ENCODE measurements at regions not wholly inside any gene's neighbourhood (a gene's known extent, or its start where the extent isn't known, plus 50 kb on each side); places are given as distances from the start of the nearest gene placed in this dataset.
"Not testable (repeated sequence)": the region's sequence is repeated elsewhere in the genome, so short reads cannot be mapped to it uniquely, and the experiment has no call there.

DNA sequence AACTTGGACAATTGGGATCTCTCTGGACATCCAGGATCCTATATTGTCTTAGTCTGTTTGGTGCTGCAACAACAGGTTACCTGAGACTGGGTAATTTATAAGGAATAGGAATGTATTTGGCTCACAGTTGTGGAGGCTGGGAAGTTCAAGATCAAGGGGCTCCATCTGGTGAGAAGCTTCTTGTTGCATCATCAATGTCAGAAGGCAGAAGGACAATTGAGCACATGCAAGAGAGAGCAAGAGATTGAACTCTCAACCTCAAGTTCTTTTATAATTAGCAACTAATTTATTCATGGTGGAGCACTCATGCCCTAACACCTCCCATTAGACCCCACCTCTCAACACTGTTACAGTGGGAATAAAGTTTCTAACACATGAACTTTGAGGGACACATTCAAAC, 124.7 kb upstream of the ETV3 start:
- no peak for DNase-seq (ENCODE audit: low read depth)

DNA sequence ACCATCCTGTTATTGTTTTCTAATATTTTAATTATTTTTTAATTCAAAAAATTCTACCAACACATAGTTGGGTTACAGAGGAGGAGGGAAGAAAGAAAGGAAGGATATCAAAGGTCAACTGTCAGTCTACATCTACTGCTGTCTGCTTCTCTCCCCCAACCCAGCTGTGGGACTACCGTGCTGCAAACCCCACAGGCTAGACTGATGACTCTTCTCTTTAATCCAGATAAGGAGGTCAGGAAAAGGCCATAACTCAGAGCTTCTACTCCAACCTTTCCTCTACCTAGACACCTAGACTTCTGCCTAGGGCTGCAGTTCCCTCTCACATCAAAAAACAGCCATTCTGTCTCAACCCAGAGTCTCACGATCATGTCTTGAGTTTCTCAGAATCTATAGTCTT, 124.2 kb upstream of the ETV3 start:
- no peak for DNase-seq (ENCODE audit: low read depth)

DNA sequence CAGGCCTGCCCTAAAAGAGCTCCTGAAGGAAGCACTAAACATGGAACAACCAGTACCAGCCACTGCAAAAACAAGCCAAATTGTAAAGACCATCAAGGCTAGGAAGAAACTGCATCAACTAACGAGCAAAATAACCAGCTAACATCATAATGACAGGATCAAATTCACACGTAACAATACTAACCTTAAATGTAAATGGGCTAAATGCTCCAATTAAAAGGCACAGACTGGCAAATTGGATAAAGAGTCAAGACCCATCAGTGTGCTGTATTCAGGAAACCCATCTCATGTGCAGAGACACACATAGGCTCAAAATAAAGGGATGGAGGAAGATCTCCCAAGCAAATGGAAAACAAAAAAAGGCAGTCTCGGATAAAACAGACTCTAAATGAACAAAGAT, 117.7 kb upstream of the ETV3 start:
- DNase-seq (ENCODE audit: low read depth): not testable (repeated sequence)

DNA sequence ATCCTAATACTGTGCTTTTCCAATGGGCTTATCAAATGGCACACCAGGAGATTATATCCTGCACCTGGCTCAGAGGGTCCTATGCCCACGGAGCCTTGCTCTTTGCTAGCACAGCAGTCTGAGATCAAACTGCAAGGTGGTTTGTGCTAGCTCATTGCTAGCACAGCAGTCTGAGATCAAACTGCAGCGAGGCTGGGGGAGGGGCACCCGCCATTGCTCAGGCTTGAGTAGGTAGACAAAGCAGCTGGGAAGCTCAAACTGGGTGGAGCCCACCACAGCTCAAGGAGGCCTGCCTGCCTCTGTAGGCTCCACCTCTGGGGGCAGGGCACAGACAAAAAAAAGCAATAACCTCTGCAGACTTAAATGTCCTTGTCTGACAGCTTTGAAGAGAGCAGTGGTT, 116.0 kb upstream of the ETV3 start:
- DNase-seq (ENCODE audit: low read depth): not testable (repeated sequence)

DNA sequence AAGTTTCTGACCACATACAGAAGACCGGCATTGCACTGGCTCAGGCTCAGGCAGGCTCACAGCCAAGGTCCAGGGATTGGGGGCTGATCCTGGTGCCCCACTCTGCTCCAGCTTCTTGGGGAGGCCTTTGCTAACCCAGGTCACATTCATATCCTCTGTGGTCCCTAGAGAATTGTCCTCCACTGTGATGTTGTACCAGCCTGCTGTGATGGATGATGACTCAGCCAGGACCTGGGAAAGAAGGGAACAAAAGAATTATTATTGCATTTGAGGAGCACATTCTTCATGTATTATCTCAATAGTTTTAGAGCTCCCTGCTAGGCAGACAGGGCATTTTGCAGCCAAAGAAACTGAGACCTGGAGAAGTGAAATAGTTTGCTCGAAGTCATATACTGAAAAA, 114.3 kb upstream of the ETV3 start:
- no peak for DNase-seq (ENCODE audit: low read depth)

DNA sequence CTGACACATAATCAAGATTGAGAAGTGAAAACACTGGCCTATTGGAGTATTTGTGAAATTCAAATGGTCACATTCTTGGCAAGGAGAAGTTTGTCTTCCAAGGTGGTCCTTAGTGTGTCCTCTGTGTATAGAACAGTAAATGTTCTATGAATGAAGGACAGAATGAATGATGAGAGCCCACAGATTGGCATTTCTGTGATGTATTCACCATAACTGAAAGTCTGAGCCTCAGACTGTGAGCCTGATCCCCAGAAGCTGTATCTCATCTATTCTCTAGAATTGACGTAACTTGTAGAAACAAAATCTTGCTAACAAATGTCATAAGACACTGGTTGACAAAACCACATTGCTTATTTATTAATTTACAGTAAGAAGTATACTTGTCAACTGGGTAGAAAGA, 111.5 kb upstream of the ETV3 start:
- DNase-seq (ENCODE audit: low read depth): no peak

DNA sequence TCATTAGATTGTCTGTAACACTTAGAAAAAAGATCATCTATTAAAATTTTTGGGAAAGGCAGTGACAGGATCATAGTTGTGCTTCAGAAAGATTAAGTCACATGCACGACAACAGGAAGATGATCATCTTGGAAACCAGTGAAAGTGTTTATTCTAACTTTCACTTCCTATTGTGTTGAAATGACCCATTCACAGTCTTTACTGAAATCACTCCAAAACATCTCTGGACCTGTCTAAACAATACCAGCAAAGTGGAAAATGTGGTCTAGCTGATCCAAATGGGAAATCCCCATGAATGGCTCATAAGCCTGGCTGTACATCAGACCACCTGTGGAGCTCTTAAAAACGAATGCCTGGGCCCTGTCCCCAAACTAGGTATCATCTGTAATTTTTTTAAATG, 111.1 kb upstream of the ETV3 start:
- DNase-seq (ENCODE audit: low read depth): no peak

DNA sequence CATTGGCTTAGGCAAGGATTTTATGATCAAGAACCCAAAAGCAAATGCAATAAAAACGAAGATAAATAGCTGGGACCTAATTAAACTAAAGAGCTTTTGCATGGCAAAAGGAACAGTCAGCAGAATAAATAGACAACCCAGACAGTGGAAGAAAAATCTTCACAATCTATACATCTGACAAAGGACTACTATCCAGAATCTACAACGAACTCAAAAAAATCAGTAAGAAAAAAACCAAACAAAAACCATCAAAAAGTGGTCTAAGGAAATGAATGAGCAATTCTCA, 109.5 kb upstream of the ETV3 start:
- not testable (repeated sequence) for DNase-seq (ENCODE audit: low read depth)

DNA sequence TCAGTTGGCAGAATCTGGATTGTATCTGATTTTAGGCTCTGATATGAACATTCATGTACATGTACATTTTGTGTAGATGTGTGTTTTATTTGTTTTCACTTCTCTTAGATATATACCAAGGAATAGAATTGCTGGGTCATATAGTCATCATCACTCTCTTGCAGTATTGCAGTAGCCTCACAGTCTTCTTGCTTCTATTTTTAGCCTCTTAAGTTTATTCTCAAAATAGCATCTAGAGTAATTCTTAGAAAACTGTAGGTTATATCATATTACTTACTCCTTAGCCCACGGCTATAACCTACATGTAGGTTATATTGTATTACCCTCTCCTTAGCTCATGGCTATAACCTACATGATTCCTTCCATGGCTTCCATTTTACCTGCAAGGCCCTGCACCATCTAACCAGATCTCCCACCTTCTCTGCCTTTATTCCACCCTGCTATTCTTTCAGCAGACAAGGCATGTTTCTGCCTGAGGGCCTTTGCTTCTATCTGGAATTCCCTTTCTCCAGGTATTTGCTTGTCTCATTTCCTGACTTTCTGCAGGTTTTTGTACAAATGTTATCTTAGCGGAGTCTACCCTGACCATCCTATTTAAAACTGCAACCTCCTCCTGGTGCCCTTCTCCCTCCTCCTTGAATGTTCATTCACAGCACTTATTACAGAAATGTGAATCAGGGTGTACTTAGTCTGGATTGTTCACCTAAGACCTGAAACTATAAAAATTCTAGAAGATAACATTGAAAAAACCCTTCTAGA, 109.0 kb upstream of the ETV3 start:
- no peak for DNase-seq (ENCODE audit: low read depth)

DNA sequence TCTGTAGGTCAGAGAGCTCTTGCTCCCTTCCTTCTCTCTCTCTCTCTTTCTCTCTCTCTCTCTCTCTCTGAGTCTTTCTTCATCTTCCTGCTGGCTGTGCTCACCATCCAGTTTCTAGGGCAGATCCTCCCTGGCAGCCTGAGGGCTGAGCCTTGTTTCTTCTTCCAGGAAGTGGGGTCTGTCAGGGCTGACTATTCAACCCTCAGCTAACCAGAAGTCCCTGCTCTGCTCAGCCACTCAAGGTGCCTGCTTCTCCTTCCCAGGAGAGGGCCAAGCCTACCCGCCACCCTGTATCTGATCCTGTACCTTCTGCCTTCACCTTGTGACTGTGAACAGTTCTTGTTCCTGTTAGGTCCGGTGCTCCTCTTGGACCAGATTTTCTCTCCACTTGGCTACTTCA, 107.6 kb upstream of the ETV3 start:
- DNase-seq (ENCODE audit: low read depth): no peak

DNA sequence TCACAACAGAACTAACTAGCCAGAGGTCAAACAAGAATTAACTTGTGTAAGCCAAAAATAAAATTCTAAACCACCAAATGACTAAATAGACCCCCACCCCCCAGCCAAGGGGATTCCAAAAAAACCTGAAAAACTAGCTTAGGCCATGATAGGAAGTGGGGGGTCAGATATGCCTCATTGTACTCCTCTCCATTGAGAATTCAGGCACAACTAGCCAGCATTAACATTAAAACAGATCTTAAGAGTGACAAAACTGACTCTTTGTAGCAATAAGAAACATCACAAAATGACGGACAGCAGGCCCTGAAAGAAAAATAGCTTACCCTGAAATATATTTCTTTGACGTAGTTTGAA, 103.0 kb upstream of the ETV3 start:
- DNase-seq (ENCODE audit: low read depth): no peak

DNA sequence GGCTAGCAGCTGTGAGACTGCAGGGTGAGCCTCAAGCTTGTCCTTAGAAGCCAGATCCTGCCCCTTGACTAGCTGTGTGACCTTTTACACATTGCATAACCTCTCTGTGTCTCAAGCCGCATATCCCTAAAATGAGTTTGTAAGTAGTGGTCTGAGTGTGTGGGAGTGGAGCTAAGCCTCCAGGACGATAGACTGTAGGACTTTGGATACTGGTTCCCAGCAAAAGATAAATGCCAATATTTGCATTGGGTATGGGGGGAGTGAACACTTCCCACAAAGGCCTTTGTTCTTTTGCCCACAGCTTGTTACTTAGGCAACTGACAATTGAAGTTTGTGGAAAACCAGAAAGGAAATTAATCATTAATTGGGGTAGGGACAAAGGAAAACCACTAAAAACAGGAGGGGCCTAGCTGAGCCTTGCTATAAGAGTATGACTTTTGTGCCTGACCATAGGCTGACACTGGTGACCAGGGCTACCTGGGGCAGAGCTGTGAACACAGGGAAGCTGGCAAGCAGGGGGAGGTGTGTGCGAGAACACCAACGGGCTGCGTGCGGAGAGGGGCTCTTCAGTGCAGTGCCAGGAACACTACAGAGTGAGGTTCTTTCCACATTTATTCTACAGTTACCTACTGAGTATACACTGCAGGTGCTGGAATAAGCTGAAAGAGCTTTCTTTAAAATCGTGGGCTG, 102.4 kb upstream of the ETV3 start:
- no peak for DNase-seq (ENCODE audit: low read depth)

DNA sequence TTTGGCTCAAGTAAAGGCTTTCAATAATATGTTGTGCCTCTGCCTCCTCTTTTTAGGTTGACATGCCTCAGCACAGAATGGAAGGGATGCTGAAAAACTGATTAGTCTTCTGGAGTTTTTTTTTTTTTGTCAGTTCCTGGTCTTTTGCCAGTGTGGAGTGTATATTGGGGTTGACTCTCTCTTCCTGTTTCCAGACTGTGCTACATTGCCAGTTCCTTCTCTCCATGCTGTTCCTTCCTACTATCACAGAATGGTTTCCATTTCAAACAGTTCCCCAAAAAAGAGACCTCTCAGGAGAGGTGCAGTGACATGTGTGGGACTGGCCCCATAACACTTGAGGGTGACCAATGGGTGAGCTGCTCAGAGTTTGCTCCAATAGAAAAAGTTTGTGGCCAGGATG, 101.7 kb upstream of the ETV3 start:
- no peak for DNase-seq (ENCODE audit: low read depth)

DNA sequence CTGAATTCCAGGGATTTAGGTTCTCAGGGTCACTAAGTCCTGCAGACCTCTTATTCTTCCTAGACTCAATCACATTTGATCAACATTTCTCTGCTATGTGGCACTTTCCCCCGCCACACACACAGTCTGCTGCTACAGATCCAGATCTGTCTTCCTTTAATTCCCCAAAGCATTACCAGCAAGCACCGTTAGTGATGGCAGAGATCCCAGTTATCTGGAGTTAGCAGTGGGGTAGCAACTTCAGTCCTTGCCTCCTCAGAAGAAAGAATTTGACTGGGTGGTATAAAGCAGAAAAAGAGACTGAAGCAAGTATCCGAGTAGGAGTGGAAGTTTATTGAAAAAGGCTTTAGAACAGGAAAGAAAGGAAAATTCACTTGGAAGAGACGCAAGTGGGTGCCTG, 100.4 kb upstream of the ETV3 start:
- DNase-seq (ENCODE audit: low read depth): no peak

DNA sequence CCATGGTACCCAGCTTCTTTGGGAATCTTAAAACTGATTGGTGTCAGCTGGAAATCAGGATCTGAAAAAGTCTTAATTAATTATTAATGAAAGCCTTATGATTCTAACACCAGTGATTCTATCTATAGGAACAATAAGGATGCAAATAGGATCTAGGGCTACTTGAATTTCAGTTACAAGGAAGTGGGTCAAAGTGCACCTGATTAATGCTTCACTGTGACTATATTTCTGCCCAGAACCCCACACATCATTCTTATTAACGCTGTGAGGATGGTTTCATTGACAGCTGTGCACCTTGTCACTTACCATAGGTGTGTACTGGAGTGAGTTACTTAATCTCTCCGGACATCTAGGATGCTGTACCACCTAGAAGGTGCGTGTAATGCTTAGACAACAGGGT, 99.8 kb upstream of the ETV3 start:
- DNase-seq (ENCODE audit: low read depth): no peak

DNA sequence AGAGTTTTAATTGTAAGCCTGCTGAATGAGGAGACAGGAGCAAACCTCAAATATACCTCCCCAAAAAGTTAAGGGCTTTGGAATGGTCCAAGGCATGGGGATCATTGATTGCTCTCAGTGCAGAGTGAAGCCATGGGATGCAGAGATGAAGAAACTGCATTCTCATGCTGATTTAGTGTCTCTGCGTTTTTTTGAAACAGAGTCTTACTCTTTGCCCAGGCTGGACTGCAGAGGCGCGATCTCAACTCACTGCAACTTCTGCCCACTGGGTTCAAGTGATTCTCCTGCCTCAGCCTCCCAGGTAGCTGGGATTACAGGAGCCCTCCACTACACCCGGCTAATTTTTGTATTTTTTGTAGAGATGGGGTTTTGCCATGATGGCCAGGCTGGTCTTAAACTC, 99.3 kb upstream of the ETV3 start:
- DNase-seq (ENCODE audit: low read depth): no peak

DNA sequence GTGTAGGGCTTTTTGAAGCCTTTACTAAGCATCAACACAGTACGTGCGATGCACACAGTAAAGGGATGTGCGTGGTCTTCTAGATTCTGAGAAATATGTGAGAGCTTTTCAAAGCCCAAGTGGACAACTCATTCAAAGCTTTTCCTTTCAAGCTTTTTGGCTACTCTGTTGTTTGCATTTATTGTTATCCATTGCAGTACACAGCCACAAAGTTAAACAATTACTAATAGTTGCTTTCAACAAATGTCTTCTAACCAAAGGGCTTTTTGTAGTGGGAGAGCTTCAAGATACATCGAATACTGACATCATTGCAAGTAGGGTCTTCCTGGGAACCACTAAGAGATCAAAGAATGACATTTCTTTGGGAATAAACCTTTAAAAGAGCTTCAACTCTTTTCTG, 97.9 kb upstream of the ETV3 start:
- DNase-seq (ENCODE audit: low read depth): no peak

DNA sequence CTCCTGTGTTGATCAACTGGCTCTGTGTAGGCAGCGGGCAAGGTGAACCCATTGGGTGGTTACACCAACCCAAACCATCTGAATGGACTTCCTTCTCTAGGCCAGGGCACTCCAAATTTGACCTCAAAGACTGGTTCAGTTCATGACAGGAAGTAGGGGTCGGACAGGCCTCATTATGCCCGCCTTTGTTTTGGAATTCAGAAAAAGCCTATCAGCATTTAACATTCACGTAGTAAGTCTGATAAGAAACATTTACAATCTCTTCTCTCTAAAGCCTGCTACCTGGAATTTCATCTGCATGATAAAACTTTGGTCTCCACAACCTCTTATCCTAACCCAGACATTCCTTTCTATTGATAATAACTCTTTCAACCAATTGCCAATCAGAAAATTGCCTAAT, 97.1 kb upstream of the ETV3 start:
- no peak for DNase-seq (ENCODE audit: low read depth)

DNA sequence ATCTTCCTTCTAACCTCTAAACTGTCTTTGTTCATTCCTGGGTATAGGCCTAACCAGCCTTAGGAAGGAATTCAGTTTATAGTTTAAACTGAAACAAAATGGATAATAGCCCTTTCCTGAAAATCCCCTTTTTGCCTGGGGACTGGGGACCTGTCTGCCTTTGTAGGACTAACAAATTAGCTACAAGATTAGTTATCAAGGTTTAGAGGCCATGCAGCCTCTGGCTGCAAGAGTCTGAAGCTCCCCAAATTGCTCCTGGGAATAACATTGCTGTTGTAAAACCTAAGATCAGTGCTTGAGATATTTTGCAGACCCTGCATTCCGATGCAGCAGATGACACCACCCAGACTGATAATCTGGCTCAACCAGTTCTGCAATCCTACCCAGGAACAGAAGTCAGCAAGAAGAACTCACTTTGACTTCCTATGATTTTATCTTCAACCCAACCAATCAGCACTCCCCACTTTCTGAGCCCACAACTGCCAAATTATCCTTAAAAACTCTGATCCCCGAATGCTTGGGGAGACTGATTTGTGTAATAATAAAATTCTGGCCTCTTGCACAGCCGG, 96.6 kb upstream of the ETV3 start:
- DNase-seq (ENCODE audit: low read depth): no peak

DNA sequence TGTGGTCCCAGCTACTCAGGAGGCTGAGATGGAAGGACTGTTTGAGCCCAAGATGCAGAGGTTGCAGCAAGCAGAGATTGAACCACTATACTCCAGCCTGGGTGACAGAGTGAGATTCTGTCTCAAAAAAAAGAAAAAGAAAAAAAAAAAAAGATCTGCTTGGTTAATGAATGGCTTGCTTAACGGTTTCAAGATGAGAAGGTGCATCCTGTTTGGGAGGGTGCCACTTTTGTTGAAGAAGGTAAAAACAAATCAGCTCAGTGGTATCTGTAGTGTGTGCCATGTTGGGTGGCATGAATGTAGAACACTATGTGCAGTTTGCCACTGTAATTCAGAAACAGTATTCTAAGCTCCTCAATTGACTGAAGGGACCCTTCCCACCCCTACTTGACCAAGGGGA, 94.9 kb upstream of the ETV3 start:
- DNase-seq (ENCODE audit: low read depth): no peak

DNA sequence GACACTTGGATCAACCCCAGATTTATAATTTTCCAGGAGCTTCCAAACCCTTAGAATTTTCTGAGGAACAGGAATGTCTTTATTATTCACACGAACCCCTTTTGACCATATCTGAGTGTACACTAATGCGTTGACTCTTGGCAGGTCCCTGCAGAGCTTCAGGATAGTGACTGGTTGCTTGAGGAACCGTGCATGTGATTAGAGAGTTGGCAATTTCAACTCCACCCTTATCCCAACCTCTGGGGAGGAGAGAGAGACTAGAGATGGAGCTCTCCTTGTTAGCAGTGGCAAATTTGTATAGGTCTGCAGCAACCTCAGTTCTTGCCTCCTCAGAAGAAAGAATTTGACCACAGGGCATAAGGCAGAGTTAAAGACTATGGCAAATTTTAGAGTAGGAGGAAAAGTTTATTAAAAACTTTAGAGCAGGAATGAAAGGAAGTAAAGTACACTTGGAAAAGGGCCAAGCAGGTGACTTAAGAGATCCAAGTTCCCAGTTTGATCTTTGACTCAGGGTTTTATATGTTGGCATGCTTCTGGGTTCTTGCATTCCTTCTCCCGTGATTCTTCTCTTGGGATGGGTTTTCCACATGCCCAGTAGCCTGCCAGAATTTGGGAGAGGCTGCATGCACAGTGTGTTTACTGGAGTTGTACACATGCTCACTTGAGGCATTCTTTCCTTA, 93.8 kb upstream of the ETV3 start:
- no peak for DNase-seq (ENCODE audit: low read depth)

DNA sequence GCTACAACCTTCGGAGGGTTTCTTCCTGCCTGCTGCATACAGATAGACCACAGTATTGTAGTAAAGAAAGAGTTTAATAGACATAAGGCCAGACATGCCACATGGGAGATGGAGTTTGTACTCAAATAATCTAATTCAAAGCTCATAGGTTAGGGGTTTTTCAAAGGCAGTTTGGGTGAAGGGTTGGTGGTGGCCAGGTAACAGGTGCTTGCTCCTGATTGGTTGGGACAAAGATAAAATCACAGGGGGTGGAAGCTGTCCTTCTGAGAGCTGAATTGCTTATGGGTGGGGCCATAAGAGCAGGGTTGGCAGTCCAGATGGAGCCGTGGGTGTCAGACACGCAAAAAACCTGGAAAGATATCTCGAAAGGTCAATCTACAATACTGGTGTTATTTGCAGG, 92.3 kb upstream of the ETV3 start:
- no peak for DNase-seq (ENCODE audit: low read depth)

DNA sequence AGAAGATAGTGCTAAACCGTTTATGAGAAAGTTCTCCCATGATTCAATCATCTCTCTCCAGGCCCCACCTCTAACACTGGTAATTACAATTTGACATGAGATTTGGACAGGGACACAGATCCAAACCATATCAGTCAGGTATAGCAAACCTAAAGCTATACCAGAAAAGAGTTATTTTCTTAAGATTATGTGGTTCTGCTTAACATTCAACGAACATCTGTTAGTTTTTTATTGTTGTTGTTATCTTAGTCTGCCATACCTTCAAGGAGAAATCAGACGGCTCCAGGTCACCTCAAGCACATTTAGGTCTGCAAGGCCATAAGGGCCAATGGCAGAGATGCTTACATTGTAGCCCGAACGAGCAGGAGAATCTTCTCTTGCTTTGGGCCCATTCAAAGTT, 89.5 kb upstream of the ETV3 start:
- no peak for DNase-seq (ENCODE audit: low read depth)

Measured in T follicular helper cell (primary cell).